ENCODE measurements at regions not wholly inside any gene's neighbourhood (a gene's known extent, or its start where the extent isn't known, plus 50 kb on each side); places are given as distances from the start of the nearest gene placed in this dataset.
"Not testable (repeated sequence)": the region's sequence is repeated elsewhere in the genome, so short reads cannot be mapped to it uniquely, and the experiment has no call there.

DNA sequence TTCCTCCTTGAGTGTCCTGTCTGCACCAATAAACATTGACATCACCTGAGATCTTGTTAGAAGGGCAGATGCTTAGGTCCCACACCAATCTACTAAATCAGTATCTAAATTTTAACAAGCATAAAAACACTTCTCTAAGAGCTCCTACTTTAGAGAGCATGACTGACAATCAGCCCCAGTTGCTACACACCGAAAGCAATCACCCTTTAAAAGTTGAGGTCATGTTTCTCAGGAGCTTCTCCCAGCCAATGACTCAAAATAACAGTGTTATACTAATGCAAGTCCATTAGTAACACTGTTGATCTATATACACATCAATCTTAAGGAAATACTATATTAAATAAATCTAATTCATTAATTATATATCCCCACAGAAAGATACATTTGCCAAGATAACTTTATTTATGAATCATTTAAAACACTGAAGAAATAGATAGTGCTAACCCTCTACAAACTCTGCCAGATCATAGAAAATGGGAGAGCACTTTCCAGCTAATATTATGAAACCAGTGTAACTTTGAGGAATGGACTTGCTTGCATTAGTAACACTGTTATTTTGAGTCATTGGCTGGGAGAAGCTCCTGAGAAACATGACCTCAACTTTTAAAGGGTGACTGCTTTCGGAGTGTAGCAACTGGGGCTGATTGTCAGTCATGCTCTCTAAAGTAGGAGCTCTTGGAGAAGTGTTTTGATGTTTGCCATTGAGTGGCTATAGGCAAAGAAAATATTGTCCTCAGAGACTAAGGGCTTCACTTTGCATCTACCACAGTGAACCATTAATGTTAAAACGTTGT lies 109.8 kb upstream of the HDX start:
- DNase-seq (ENCODE audit: low read depth in 2 of 3, low spot score in 1 of 3): no peak

DNA sequence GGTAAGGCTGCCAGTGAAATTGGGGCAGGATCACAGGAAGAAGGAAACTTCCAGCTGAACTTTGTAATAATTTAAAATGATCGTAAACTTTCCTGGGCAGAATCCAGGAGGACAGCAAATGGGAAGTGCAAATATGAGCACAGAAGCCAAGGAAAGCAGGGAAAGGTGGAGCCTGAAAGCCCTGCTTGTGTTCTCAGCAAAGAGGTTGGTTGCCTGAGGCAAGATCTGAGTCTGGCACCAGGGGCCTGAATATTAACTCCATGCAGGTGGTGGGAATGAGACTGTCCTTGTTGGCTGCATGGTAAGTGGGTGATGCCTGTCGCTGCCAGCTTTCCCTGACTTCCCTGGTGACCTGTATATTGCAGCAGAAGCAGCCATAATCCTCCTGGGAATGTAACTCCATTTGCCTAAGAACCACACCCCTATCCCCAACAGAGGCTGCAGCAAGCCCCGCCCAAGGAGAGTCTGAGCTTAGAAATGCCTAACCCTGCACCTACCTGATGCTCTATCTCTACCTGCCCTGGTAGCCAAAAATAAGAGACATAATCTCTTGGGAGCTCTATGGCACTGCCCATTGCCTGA lies 132.0 kb upstream of the HDX start:
- DNase-seq (ENCODE audit: low read depth in 2 of 3, low spot score in 1 of 3): no peak

DNA sequence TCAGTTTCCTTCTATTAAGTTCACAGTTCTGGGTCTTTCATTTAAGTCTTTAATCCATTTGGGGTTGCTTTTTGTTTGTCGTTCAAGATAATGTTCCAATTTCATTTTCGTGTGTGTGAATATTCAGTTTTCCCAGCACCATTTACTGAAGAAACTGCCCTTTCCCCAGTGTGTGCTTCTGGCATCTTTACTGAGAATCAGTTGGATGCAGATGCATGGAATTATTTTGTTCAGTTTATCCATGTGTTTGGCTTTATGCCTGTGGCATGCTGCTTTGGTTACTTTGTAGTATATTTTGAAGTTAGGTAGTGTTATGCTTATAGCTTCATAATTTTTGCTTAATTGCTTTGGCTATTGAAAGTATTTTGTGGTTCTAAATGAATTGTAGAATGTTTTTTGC lies 163.8 kb upstream of the HDX start:
- no peak for DNase-seq (ENCODE audit: low read depth in 2 of 3, low spot score in 1 of 3)

DNA sequence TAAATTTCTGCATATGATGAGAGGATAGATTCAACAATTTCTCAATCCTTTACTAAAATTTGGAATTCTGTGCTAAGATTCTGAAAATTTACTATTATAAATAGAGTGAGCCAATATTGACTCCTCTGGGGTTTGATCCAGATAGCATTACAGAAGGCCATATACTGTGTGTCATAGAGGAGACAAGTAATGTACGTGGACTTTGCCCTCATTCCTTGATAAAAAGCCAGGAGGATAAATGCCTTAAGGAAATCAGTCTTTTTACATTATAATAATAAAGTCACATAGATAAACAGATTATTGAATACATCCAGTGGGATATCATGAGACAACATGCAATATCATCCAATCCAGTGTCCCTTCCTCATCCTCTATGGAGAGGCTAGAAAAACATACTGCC lies 188.0 kb upstream of the HDX start:
- no peak for DNase-seq (ENCODE audit: low read depth in 2 of 3, low spot score in 1 of 3)

DNA sequence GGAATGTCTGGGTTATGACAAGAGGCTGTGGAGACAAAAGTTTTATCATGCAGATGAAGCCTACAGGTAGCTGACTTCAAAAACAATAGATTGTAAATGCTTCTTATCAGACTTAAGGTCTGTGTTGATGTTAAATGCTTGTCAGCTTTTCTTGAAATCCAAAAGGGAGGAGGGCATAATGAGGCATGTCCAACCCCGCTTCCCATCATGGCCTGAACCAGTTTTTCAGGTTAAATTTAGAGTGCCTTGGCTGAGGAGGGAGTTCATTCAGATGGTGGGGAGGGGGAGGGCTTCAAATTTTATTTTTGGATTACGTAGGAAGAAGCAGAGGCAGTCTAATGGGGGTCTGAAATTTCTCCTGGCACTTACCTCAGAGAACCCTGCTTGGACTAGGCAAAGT lies 207.7 kb upstream of the HDX start:
- DNase-seq (ENCODE audit: low read depth in 2 of 3, low spot score in 1 of 3): no peak

DNA sequence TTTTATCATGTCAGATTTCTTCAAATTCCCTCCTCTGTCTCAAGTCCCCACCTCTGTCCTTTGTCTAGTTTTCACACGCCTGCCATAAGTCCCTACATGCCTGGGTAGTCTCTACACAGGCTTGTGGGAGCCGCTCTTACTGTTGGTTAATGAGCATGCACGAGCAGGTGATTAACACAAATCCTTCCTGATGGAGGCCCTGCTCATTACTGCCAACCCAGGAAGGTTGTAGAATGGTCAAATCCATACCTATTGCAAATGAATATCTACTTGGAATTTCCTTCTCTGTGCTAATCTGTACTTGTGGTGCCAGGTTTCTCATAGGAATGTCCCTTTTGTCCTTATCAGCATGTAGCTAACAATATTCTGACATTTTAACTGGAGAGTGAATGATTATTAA lies 208.4 kb upstream of the HDX start:
- DNase-seq (ENCODE audit: low read depth in 2 of 3, low spot score in 1 of 3): no peak

DNA sequence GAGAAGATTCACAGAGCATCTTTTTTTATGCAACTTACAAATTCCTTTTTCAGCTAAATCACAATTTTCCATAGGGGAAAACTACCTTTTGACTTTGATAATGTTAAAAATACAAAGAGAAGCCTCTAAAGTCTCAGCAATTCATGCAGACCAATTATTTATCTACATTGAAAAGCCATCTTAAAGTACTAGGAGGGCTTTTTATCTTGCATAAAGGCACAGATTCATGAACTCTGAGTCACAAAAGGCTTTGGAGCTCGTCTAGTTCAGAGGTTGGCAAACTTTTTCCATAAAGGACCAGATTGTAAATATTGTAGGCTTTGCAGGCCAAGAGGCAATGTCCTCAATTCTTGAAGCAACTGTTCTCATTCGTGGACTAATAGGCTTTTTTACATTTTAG lies 210.4 kb upstream of the HDX start:
- no peak for DNase-seq (ENCODE audit: low read depth in 2 of 3, low spot score in 1 of 3)

DNA sequence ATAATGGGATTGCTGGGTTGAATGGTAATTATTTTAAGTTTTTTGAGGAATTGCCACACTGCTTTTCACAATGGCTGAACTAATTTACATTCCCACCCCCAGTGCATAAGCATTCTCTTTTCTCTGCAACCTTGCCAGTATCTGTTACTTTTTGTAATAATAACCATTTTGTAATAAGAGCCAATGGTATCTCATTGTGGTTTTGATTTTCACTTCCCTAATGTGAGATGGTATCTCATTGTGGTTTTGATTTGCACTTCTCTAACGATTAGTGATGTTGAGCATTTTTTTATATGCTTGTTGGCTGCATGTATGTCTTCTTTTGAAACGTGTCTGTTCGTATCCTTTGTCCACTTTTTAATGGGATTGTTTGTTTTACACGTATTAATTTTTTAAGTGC lies 213.1 kb upstream of the HDX start:
- no peak for DNase-seq (ENCODE audit: low read depth in 2 of 3, low spot score in 1 of 3)

DNA sequence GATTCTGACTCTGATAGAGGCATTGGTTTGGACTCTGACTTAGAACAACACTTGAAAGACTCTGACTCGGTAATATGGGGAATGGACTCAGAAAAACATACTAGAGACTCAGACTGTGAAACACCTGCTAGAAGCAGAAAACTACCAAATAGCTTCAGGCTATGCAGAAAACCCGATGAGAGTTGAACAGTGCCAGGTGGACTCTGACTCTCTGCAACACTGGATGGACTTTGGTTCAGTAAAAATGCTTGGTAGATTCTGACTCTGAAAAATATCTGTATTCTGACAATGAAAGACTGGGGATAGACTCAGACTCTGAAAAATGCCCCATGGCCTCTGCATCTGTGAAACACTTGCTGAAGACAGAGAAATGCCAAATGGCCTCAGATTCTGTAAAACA lies 215.1 kb upstream of the HDX start:
- no peak for DNase-seq (ENCODE audit: low read depth in 2 of 3, low spot score in 1 of 3)

DNA sequence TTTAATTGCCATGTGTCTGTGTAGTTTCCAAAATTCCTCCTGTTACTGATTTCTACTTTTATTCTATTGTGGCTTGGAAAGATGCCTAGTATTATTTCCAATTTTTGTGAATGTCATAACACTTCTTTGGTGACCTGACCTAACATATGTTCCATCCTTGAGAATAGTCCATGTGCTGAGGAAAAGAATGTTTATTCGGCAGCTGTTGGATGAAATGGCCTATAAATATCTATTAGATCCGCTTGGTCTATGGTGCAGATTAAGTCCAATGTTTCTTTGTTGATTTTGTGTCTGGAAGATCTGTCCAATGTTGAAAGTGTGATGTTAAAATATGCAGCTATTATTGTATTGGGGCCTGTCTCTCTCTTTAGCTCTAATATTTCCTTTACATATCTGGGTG lies 219.2 kb upstream of the HDX start:
- DNase-seq (ENCODE audit: low read depth in 2 of 3, low spot score in 1 of 3): no peak

DNA sequence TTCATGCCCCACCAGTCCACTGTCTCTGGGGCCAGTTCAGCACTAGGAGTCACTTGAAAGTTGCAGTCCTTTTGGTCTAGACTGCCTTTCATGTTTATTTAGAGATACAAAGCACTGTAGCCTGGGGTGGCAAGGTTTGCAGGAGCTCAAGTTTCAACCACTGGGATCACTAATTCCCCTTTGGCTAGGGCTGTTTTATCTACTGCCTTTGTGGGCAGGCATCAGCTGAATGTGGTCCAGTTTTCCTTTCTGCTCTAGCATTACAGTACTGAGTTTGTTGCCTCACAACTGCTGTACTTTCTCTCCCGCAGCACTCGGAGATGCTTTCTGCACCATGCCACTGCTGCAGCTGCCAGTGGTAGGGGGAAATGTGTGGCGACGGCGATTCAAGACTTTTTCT lies 222.3 kb upstream of the HDX start:
- DNase-seq (ENCODE audit: low read depth in 2 of 3, low spot score in 1 of 3): no peak

DNA sequence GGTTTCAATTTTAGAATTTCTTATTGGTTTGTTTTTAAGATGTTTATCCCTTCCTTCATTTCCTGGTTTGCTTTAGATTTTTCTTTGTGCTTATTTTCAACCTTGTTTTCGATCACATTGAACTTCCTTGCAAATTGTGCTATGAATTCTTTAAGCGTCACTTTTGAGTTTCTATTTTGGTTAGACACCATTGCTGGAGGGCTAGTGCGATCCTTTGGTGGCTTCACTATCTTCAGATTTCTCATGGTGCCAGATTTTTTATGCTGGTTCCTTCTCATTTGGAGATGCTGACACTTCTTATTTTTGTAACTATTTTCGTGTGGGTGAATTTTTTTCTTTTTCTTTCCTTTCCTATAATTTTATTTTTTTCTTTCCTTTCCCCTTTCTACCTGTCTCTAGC lies 227.2 kb upstream of the HDX start:
- DNase-seq (ENCODE audit: low read depth in 2 of 3, low spot score in 1 of 3): no peak

DNA sequence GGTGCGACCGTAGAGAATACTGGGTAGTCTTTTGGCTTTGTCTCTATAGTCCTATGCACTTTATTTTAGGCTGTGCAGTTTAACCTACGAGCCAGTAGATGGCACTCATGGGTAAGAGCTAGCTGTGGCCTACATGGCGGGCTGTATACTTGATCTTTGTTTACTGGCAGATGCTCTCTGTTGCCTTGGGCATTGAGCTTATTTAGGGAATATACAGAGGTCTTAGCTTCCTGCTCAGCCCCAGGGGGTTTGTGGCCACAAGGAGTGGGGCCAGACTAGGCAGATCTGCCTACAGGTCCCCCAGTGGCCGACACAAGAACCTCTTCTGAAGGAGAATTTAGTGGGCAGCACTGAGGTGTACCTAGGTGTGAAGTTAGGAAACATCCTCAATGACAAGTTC lies 227.6 kb upstream of the HDX start:
- peak in 1 of 3 donors; percentile 2 for DNase-seq (ENCODE audit: low read depth in 2 of 3, low spot score in 1 of 3)

DNA sequence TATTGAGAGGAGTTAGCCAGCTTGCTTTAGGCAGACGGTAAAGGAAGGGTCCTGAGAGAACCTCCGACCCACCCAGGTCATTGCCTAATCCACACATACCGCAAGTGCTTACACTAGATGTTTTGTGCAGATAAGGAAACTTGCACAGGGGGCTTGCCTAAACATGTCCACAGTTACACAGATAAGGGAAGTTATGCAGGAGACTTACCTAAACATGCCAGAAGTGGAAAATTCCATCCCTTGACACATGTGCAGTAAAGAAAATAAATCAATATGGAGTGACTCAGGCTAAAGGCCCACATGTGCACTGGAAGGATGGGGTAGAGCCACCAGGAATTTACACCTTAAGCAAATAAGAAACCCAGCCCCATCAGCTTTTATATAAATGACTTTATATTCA lies 232.8 kb upstream of the HDX start:
- DNase-seq (ENCODE audit: low read depth in 2 of 3, low spot score in 1 of 3): no peak

DNA sequence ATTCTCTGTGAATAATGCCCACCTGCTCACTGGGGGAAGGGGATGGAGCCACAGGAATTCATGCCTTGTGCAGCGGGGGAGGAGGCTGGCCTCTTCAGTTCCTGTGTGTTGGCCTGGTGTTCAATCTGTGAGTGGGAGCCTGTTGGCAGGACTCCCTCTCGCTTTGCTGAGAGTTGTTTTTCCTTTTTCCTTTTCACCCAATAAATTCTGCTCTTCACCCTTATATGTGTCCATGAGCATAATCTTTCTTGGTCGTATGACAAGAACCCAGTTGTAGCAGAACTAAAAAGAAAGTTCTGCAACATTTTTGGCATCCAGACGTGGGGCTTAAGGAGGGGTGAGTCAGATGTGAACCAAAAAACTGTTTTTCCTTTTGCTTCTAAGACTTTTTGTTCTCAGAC lies 235.2 kb upstream of the HDX start:
- no peak for DNase-seq (ENCODE audit: low read depth in 2 of 3, low spot score in 1 of 3)

DNA sequence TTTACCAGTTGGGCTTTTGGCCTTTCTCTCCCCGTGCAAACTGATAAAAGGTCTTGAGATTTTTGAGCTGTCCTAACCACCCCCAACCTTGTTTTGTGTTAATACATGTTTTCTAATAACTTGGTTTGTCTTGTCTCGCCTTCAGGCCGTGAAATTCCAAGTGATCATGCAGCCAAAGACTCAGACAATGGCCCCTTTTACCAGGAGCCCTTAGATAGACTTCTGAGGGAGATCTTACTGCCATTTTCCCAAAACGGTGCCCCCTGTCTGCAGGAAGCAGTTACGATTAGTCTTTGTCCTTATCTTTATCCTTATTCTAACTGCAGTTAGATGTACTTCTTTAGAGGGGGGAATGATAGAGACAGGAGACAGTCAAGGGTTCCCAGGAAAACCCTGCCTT lies 245.3 kb upstream of the HDX start:
- no peak for DNase-seq (ENCODE audit: low read depth in 2 of 3, low spot score in 1 of 3)

DNA sequence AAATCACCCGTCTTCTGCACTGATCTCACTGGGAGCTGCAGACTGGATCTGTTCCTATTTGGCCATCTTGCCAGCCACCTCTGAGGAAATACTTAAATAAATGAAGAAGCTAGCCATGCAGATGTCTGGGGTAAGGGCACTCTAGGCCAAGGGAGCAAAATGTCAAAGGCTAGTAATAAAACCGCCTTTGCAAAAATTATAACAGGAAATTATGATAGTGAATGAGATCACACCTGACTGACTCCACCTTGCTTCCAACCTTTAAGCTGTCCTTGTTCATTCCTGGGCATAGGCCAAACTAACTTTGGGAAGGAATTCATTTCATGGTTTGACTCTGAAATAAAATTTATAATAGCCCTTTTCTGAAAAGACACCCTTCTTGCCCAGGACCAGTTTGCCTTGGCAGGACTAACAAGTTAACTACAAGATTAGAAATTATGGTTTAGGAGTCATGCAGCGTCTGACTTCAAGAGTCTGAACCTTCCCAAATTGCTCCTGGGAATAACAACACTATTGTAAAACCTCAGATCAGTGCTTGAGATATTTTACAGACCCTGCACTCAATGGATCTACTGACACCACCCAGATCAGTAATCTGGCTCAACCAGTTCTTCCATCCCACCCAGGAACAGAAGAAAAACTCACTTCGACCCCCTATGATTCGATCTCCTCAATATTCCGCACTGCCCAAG lies 246.9 kb upstream of the HDX start:
- no peak for DNase-seq (ENCODE audit: low read depth in 2 of 3, low spot score in 1 of 3)

DNA sequence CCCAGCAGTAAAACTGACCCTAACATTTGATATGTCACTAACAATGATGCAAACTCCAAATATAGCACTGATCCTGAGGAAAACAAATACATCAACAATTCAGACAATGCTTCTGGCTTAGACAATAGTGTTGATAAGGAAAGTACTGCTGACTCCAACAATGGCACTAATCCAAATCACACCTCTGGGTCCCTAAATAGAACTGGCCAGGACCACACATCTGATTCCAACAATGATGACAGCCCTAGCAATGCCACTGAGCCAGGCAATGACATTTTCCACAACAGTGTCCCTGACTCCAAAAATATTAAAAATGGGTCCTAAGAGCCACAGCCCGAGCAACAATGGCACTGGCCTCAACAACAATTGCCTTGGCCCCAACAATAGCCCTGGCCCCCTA lies 243.1 kb upstream of the APOOL start:
- DNase-seq (ENCODE audit: low read depth in 2 of 3, low spot score in 1 of 3): no peak

DNA sequence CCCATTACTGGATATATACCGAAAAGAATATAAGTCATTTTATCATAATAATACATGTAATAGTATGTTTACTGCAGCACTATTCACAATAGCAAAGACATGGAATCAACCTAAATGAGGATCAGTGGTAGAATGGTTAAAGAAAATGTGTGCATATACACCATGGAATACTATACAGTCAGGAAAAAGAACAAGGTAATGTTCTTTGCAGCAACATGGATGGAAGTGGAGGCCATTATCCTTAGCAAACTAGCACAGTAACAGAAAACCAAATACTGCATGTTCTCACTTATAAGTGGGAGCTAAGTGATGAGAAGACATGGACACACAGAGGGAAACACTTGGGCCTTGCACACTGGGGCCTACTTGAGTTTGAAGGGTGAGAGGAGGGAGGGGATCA lies 207.4 kb upstream of the APOOL start:
- no peak for DNase-seq (ENCODE audit: low read depth in 2 of 3, low spot score in 1 of 3)

DNA sequence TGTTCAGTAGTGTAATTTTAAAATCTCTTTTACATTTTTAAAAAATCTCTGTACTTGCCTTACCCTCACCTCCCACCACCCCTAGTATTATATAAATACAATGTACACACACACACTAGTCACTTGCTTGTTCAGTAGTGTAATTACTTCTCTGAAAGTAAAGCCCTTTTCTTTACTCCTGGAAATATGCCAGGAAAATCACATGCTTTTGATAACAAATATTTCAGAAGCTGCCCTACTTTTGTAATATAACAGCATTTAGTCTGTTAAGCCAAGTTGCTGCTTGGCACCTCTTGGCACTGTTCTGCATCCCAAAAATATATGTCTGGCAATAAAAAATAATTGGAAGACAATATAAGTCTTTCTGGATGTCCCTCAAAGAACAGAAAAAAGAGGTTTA lies 172.8 kb upstream of the APOOL start:
- DNase-seq (ENCODE audit: low read depth in 2 of 3, low spot score in 1 of 3): no peak

DNA sequence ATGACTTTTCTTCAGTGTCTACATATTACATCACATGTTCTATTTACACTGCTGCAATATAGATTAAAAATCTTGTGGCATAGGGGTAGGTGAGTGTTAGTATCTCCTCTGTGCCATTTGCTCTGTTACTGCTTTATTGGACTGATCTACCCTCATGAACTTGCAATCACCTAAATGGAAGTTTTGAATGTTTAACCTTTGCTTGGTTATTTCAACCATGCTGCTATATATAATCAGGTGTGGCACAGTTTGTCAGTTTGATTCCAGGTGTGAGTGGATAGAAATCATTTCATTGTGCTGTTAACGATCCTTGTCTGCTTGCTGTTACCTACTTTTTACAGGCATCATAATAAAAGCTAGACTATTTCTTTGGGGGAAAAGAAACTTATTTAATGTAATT lies 157.1 kb upstream of the APOOL start:
- not testable (repeated sequence) for DNase-seq (ENCODE audit: low read depth in 2 of 3, low spot score in 1 of 3)

DNA sequence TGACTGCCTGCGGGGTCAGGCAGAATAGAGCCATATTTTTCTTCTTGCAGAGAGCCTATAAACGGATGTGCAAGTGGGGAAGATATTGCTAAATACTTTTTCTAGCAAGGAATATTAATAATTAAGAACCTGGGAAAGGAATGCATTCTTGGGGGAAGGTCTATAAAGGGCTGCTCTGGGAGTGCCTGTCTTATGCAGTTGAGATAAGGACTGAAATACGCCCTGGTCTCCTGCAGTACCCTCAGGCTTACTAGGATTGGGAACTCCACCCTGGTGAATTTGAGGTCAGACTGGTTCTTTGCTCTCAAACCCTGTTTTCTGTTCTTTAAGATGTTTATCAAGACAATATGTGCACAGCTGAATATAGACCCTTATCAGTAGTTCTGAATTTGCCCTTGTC lies 152.5 kb upstream of the APOOL start:
- not testable (repeated sequence) for DNase-seq (ENCODE audit: low read depth in 2 of 3, low spot score in 1 of 3)

DNA sequence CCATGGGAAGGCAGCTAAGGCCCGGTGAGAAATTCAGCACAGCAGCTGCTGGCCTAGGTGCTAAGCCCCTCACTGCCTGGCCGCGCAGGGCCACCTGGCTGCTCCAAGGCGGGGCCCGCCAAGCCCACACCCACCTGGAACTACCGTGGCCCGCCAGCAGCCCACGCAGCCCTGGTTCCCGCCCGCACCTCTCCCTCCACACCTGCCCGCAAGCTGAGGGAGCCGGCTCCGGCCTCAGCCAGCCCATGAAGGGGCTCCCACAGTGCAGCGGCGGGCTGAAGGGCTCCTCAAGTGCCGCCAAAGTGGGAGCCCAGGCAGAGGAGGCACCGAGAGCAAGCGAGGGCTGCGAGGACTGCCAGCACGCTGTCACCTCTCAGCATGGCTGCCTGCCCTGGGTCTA lies 146.9 kb upstream of the APOOL start:
- DNase-seq (ENCODE audit: low read depth in 2 of 3, low spot score in 1 of 3): not testable (repeated sequence)
